Stimulated activated naive CD8-positive, alpha-beta T cell treated with anti-CD3 and anti-CD28 coated beads, Interleukin-15, Interleukin-2, amounts not matched to agents 100 U/mL and 50 U/mL, for 24 hours (primary cell): ENCODE measurements at regions not wholly inside any gene's neighbourhood (a gene's known extent, or its start where the extent isn't known, plus 50 kb on each side); places are given as distances from the start of the nearest gene placed in this dataset.

Experiments
- ATAC-seq: fragments of 150-1000 bp; cut with Tn5 transposase; one replicate; pipeline ENCODE4 v1.10.0; 2021
- DNase-seq: peaks from one replicate; pipeline ENCODE4 v3.0.0; 2021

DNA sequence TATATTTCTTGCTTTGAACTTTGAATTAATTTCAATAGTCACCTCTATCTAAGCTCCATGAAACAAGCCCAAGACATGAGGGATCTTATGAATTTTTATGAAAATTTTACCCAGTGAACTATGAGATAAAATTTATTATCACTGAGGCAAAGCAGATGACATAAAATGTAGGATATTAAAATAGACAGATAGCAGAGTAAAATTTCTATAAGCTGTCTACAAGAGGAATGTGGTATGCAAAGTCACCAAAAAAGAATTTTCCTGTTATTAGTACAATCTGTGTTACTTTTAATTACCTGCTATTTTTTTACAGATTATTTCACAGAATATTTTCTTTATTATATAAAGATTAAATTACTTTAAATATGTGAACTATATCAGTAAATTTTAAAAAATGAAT lies 2312.6 kb downstream of the PCDH9 start:
- DNase-seq = no peak
- no peak for ATAC-seq

DNA sequence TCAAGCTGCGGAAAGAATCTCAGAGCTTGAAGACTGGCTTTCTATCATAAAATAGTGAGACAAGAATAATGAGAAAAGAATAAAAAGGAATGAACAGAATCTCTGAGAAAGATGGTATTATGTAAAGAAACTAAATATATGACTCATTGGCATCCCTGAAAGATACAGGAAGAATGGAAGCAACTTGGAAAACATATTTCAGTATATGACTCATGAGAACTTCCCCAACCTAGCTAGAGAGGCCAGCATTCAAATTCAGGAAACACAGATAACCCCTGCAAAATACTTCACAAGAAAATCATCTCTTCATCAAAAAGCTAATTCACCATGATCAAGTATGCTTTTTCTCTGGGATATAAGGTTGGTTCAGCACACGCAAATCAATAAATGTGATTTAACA lies 2318.0 kb downstream of the PCDH9 start:
- DNase-seq = no peak
- no peak for ATAC-seq

DNA sequence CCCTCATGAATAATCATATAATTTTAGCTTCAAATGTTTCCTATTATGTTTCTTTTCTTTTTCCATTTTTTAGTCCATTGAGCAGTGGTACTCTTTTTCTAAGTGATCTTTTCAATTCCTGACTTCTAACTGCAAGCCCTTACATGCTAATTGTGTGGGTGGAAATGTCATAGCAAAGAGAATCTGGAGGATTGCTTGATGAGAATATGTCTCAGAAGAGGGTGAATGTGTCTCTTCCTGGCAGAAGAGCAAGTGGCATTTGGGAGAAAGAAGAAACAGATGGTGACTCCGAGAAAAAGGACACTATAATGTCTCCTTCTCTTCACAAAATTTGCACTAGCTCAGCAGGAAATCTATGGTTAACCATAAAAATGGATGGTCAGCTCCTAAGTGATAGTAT lies 2320.0 kb downstream of the PCDH9 start:
- ATAC-seq = no peak
- DNase-seq = no peak

DNA sequence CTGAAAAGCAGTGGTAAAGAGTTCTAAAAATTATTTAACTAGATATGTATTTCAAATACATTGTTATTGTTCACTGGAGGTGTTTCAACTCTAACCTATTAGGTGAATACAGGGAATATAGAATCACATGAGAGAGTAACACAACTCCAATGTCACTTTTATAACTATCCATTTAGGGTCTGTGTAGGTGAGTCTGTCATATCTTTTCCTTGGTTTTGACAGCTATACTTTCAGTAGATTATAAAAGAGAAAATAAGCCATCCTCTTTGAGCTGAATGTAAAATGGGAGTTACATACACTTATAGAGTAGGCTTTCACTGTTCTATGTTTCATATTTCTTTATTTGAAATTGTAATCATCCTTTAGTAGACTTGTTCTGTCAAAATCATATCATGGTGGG lies 2321.0 kb downstream of the PCDH9 start:
- DNase-seq (no peak), ATAC-seq (no peak)

DNA sequence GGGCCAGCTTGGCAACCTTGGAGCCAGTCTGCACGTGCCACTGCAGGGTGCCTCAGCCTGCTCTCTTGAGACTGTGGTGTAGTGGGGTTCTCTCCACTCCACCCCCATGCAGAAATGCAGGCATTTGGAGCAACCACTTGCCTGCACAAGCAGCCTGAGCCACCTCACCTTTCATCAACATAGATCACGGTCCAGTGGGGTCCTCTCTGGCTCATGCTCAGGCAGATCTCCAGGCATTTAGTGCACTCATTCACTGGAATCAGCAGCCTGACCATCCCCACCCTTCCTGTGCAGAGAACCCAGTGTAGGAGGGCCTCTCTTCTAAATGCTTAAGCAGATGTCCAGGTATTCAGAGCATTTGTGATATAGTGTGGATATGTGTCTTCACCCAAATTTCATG lies 2330.1 kb downstream of the PCDH9 start:
- no peak for ATAC-seq
- no peak for DNase-seq

DNA sequence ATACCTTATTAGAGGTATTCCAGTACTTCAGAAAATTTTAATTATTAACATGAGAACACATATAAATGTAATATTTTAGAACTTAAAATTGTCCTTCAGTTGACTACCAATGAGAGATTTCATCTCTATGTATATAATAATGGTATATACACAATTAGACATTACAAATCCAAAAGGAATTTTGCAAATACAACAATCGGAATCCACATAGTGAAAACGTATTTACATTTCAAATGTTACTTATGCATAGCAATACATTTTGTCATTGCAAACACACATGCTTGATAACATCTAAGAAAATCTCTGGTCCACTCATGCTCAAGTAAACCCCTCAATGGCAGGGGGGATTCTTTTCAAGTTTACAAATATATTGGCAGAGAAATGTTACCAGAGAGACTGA lies 2345.2 kb downstream of the PCDH9 start:
- ATAC-seq (no peak), DNase-seq (no peak)

DNA sequence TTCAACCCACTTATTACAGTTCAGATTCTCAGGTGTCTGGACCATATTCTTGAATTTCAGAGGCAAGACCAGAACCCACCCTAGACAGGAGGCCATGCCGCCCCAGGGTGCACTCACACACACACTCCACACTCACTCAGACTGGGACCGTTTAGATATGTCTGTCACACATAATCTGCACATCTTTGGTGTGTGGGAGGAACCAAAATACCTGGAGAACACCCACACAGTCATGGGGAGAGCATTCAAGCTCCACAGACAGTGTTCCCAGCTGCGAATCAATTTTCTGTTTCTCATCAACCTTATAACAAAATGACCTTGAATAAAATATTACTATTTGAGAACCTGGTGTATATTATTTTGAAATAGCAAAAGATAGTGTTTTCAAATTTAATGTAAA lies 2353.0 kb downstream of the PCDH9 start:
- DNase-seq = no peak
- no peak for ATAC-seq

DNA sequence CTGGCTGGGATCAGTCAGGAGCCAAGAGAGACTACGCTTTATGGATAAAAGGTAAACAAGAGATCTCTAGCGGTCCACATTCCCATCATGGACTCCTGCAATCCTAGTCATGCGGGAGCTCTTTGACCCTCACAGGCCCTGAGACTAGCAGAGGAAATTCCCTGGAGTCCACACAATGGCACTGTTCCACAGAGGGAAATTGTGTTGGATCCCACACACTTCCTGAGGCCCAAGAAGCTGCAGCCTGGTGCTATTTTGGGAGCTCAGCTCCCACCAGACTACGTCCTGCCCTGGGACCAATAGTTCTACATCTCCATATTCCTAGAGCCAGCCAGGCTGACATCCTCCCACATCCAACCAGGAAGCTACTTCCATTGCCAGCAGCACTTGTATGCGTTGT lies 2358.4 kb downstream of the PCDH9 start:
- no peak for ATAC-seq
- DNase-seq = no peak

DNA sequence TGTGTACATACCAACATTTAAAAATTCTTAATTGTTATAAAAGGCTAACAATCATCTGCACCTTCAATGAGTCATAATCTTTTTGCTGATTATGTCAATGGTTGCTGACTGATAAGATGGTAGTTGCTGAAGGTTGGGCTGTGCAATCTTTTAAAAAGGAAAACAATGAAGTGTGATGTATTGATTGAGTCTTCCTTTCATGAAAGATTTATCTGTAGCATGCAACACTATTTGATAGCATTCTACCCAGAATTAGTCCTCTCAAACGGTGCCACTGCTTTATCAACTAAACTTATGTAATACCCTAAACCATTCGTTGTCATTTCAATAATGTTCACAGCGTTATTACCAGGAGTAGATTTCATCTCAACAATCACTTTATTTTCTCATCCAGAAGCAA lies 2360.6 kb downstream of the PCDH9 start:
- ATAC-seq = no peak
- DNase-seq = no peak

DNA sequence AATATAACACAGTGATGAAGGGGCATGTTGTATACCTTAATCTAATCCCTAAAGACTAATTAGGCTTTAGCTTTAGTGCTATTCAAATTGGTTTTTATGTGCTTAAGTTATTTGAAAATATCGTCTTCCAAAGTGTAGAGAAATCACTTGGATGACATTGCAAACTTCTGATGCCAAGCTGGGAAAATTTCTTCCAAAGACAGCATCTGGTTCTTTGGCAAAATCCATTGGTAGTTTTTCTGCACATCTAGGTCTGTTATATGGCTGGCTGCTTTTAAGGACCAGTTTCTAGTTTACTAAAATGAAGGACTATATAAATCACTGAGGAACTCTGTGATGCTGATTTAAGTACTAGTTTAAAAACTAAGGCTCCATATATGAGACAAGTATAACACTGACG lies 2362.3 kb downstream of the PCDH9 start:
- no peak for DNase-seq
- no peak for ATAC-seq

DNA sequence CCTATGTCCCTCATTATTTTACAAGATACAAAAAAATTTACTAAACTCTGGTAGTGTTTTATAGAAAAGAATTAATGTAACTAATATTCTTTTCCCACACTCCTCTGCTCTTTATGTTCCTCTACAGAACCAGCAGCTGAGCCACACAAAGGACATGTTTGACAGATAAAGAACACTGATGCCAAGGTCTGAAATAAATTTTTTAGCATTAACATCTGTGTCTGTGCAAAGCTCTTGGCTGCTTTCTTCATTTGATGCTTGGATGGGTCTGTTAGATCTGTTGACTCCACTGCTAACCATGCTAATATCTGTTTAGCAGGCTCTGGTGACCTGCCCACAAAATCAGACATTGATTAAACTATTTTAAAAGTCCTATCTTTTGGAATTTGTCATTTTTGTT lies 2363.8 kb downstream of the PCDH9 start:
- no peak for ATAC-seq
- DNase-seq = no peak

DNA sequence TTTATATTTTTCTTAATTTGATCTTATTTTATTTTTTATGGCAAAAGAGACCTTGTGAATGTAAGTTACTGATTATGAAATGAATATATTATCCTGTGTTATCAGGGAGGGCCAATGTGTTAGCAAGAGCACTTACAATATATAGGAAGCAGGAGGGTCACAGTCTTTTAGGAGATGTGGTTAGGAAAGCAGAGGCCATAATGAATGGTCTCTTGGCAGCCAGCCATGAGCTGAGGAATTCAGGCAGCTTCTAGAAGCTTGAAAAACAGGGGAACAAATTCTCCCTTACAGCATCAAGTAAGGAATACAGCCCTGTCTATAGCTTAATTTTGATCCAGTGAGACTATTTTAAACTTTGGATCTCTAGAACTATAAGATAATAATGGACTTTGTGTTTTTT lies 2374.6 kb downstream of the PCDH9 start:
- DNase-seq = no peak
- no peak for ATAC-seq

DNA sequence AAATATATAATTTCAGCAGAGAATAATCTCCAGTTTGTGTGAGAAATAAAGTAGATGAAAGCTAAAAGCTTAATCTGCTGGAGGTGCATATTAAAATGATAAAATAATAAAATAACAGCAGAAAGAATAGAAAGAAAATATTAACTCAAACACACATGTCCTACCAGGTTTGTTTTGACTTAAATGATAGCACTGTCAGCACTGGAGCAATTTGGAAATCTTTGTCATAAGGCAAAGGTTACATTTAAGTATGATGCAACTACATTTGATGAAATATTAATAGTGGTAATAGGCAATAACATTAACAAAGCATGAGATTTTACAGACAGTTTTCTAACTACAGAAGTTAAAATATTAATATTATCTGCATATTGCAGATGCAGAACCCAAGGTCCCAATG lies 2380.1 kb downstream of the PCDH9 start:
- no peak for ATAC-seq
- no peak for DNase-seq

DNA sequence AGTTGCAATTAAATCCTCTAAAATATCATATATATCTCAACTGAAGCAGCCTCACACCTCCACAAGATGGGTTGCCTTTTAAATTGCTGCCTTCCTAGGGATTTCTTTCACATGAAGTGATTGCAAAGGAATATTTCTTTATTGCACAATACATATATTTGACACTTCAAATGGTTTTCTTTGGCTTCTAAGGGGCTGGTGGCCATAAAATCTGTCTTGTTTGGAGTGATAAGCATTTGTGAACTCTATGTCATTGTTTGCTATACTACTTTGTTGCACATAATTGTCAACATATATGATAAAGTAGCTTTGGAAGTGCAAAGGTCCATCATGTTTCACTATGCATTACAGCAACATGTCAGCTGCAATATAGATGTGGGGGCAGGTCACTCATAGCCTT lies 2380.9 kb downstream of the PCDH9 start:
- no peak for DNase-seq
- no peak for ATAC-seq

DNA sequence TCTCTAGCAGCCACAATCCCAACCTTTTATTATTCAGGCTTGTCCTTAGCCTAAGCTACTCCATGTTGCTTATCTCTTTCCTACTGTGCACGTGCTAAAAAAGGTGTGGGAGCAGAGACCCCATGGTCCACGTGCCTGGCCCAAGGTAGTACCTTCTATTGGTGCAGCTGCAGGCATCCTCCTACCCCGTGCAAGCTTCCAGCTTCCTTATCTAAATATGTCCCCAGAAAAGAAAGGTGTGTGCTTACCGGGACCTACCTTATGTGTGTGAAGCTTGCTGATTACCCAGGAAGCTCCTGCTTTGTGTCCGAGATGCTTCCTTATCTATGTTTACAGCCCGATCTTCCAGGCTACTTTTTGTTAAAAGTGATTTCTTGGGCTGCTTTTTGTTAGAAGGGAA lies 2382.4 kb downstream of the PCDH9 start:
- no peak for ATAC-seq
- no peak for DNase-seq

DNA sequence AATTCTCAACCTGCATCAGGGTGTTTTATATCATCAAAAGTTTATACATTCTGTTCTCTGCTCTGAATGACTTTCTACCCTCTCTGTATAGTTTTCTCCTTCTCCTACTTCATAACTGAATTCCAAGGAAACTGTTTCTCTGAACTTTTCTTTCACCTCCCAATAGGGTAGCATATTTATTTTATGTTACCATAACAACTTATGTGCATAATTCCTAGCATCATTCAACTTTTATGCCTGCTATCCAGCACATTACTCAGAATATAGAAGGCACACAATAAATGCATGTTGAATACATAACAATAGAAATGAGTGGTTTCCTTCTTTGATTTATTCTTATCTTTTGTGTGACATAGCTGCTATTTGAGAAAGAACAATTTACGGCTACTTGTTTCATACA lies 2385.0 kb downstream of the PCDH9 start:
- DNase-seq (no peak), ATAC-seq (no peak)

DNA sequence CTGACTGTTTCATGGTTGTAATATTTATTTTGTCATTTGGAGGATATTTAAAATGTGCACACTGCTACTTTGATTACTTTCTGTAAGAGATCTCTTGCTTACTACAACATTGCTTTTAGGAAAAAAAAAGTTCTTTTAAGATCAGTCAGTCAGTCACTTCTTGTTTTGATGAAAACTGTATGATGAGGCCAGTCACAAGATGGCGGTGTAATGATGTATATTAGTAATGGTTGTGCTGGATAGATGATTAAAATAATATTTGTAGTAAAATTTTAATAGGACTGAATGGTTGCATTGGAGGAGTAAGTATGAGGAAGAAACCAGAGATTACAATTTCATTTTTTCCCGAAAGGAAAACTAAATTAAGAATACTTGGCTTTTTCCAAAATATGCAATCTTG lies 2411.1 kb downstream of the PCDH9 start:
- DNase-seq = no peak
- no peak for ATAC-seq

DNA sequence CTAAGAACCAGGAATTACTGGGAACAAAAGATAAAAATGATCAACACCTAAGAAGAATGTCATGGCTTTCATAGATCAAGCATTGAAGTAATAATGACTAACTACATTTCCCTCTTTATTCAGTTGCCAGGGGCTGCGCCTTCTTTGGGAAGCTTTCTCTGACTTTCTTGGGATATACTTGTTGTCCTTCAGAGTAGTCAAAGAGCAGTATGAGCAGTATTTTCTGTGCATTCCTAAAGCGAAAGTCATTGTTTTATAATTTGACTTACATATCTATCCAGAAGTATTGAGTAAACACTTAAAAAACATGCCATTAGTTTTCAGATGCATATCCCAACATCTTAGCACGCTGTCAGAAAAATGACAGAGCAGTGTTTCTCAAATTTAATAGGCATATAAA lies 2412.4 kb downstream of the PCDH9 start:
- ATAC-seq = no peak
- DNase-seq = no peak

DNA sequence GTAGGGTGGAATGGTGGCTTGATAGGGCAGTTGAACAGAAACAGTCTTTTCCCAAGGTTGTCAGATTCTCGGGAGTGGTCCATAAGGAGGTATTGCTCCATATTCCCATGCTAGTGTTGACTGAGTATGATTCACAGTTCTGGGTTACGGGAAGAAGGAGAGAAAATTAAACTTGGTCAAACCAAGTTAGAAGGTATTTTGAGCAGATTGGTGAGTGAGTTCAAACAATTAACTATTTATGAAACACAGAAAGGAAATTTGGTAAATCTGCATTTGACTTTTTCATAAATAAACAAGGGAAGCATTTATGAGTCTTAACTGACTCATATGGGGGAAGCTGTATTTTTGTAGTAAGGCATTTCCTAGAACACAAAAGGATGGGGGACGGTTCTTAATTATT lies 2419.4 kb downstream of the PCDH9 start:
- ATAC-seq = no peak
- DNase-seq = no peak

DNA sequence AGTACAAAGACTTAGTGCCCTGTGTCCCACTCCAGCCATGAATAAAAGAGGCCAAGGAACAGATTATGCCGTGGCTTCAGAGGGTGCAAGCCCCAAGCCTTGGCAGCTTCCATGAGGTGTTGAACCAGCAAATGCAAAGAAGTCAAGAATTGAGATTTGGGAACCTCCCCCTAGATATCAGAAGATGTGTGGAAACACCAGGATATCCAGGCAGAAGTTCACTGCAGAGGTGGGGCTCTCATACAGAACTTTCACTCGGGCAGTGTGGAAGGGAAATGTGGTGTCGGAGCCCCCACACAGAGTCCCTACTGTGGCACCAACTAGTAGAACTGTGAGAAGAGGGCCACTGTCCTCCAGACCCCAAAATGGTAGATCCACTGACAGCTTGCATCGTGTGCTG lies 2421.4 kb downstream of the PCDH9 start:
- ATAC-seq = no peak
- no peak for DNase-seq

DNA sequence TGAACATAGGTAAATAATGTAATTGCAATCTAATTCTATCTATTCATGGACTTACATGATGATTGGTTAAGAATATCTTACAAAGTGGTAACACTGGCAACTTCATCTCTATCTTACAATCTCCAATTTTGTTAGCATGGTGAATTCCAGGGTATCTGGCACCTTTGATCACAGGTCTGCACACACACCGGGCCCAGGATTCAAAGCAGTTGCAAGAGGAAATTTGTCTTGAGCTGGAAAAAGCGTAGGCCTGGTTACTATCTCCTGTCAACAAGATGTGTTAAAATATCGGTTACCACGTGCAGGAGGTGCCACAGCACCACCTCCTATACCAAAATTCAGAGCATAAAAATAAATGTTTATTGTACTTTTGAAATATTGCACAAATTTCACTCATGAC lies 2428.4 kb downstream of the PCDH9 start:
- ATAC-seq (no peak), DNase-seq (no peak)

DNA sequence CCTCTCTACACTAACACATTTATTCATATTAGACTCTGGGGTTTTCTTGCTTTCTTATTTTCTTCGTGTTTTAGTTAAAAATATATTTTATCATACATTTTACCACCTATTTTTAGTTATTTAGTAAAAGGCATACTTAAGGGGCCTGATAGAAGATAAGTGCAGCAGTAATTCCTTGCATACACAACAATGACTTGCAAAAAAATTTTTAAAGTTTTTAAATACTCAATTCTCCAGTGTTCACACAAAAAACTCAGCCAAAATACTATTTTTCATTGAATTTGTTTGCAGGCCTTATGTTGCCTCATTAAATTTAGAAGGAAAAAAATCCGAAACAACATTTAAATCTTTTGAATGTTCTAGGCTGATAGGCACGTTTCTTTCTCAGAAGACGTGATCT lies 2431.7 kb downstream of the PCDH9 start:
- no peak for ATAC-seq
- DNase-seq = no peak

DNA sequence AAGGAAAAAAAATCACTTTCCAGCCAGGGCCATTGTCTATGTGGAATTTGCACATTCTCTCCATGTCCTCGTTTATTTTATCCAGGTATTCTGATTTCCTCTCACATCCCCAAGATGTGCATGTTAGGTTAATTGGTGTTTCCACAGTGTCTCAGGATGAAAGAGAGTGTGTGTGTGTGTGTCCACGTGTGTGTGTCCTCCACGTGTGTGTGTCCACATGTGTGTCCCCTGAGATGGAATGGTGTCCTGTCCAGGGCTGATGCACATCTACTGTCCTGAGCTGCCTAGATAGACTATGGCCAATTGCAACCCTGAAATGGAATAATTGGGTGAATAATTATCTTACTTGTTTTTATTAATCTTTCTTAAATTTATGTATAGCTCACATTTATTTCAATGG lies 2436.5 kb downstream of the PCDH9 start:
- ATAC-seq = no peak
- no peak for DNase-seq

DNA sequence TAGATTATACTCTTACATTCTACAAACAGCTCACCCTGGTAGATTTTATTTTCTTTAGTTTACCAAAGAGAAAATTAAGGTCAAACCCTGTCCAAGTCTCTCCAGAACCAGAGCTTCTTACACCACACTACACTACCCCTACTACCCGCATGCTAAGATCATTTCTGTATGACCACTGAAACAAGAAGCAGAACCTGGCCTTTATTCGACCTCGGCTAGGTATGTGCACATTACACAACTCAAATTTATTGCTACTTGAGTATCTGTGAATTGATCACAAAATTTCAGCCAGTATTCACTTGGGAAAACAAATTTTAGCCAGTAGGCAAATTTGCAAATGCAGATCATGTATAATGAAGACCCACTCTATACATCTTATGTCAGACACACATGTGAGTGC lies 2437.0 kb downstream of the PCDH9 start:
- ATAC-seq (no peak), DNase-seq (no peak)

DNA sequence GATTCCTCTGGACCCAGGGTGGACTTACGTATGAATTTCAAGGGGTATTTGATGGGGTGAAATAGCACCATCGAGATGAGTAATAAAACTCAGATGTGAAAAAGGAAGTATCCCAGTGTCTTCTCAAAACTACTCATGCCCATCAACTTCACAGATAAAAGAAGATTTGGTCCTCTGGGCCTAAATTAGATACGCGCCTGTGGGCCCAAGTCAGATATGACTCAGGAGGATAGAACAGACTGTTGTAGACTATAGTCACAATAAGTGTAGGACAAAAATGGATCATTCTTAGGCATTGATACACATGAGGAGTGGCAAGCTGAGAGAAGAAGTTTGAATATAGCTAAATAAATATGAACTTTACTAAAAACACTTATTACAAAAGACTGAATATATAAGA lies 2438.8 kb downstream of the PCDH9 start:
- ATAC-seq = no peak
- DNase-seq = no peak

DNA sequence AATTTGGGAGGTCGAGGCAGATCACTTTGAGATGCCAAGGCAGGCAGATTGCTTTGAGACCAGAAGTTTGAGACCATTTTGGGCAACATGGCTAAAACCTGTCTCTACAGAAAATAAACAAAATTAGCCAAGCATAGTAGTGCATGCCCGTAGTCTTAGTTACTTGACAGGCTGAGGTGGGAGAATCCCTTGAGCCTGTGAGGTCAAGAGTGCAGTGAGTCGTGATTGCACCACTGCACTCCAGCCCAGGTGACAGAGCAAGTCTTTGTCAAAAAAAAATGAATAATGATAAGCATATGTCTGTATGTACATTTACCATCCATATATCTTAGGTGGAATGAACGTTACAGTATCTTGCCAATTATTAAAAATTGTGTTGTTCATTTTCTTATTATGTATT lies 2447.7 kb downstream of the PCDH9 start:
- ATAC-seq = no peak
- DNase-seq = no peak
